Epithelial cell of esophagus (primary cell): ENCODE measurements at regions not wholly inside any gene's neighbourhood (a gene's known extent, or its start where the extent isn't known, plus 50 kb on each side); places are given as distances from the start of the nearest gene placed in this dataset.

ENCODE experiments used
- DNase-seq: peaks from one replicate; pipeline ENCODE4 v3.0.0; 2010; ENCODE audit warnings: low read depth
- H3K4me3 ChIP-seq: 2 replicates; pipeline ENCODE4 v1.5.1; 2011; ENCODE audit warnings: mild to moderate bottlenecking, low read length, control low read depth
- TF ChIP-seq, protein P1 (sequence below): IDR thresholded peaks from 2 replicates; pipeline ENCODE4 v1.5.1; 2011; ENCODE audit warnings: low read depth, mild to moderate bottlenecking, low read length, control low read depth, inconsistent platforms; ENCODE audit not compliant: insufficient read depth; ENCODE audit errors: missing control alignments

DNA sequence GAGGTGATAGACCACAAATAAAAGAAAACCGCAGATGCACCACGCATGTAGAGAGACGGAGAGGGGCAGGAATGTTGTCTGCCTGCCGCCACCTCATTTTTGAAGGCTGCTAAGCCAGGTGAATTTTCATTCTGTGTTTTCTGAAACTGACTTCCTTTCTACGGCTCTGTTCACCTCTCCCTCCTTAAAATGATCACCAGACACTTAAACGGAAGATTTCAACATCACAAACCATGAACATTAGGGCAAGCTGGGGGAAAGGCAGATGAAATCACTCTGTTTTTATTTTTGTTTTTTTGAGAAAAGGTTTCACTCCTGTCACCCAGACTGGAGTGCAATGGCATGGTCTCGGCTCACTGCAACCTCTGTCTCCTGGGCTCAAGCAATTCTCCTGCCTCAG is 232.4 kb downstream of the MIAT start:
- TF ChIP-seq, protein P1, sequence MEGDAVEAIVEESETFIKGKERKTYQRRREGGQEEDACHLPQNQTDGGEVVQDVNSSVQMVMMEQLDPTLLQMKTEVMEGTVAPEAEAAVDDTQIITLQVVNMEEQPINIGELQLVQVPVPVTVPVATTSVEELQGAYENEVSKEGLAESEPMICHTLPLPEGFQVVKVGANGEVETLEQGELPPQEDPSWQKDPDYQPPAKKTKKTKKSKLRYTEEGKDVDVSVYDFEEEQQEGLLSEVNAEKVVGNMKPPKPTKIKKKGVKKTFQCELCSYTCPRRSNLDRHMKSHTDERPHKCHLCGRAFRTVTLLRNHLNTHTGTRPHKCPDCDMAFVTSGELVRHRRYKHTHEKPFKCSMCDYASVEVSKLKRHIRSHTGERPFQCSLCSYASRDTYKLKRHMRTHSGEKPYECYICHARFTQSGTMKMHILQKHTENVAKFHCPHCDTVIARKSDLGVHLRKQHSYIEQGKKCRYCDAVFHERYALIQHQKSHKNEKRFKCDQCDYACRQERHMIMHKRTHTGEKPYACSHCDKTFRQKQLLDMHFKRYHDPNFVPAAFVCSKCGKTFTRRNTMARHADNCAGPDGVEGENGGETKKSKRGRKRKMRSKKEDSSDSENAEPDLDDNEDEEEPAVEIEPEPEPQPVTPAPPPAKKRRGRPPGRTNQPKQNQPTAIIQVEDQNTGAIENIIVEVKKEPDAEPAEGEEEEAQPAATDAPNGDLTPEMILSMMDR: no peak
- no peak overlapping the region for H3K4me3 ChIP-seq
- no peak for DNase-seq

- DNase-seq: peak; percentile 7
- TF ChIP-seq, protein P1: peak; percentile 22
- no peak overlapping the region for H3K4me3 ChIP-seq
These were observed 233.5 kb downstream of the MIAT start for GRCh38 chr22:26890870-26891269.

DNA sequence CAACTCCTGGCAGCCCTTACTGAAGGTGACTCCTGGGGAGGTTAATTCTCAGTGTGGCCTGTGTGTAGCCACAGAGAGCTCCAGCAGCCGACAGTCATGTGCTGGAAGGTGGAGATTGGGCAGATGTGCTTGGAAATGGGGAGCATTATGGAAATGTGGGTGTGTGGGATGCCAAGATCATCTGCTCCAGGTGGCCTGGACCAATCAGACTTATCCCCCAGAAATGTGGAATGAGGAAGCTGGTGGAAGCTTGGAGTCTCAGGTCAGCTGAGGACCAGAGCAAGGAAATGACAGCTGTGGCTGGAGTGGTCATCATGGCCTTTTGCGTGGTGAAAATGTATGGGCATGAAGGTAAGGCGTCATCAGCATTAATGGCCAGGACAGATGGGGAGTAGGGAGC is 234.0 kb downstream of the MIAT start:
- H3K4me3 ChIP-seq: no peak overlapping the region
- no peak for DNase-seq
- TF ChIP-seq, protein P1: no peak

DNA sequence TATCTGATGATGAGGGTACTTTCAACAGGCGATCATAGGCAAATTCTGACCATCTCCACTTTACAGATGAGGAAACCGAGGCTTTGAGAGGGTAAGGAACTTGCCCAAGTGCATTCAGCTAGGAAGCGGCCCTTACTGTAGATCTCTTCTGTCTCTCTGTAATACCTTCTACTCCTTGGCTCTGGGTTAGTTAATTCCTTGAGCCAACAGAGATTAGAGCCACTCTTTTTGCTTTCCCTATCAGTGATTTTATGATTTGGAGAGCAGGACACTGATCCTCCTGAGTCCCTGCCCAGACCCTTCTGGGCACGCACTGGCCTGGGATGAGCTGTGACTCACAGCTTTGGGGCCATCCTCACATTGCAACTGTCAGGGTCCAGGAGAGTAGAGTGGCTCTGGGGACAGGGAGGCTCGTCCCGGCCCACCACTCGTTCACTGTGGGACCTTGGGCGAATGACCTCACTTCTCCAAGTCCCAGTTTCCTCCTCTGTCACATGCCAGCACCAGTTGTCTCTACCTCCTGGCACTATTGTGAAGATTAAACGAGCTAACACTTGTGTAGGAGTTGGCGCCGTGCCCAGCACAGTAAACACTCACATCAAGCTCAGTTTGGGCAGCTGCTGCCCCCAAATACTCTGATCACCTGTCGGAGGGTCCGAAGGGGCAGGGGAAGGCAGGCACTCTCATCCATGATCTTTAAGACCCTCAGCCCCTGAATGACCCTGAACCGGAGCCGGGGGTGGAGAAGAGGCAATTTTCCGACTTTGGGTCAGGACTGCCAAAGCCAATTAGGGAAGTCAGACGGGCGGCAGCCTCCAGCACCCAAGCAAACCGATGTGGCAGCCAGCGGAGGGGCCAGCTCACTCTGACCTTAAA is 235.0 kb downstream of the MIAT start:
- H3K4me3 ChIP-seq: no peak overlapping the region
- DNase-seq: peak; percentile 64
- TF ChIP-seq, protein P1: no peak

DNA sequence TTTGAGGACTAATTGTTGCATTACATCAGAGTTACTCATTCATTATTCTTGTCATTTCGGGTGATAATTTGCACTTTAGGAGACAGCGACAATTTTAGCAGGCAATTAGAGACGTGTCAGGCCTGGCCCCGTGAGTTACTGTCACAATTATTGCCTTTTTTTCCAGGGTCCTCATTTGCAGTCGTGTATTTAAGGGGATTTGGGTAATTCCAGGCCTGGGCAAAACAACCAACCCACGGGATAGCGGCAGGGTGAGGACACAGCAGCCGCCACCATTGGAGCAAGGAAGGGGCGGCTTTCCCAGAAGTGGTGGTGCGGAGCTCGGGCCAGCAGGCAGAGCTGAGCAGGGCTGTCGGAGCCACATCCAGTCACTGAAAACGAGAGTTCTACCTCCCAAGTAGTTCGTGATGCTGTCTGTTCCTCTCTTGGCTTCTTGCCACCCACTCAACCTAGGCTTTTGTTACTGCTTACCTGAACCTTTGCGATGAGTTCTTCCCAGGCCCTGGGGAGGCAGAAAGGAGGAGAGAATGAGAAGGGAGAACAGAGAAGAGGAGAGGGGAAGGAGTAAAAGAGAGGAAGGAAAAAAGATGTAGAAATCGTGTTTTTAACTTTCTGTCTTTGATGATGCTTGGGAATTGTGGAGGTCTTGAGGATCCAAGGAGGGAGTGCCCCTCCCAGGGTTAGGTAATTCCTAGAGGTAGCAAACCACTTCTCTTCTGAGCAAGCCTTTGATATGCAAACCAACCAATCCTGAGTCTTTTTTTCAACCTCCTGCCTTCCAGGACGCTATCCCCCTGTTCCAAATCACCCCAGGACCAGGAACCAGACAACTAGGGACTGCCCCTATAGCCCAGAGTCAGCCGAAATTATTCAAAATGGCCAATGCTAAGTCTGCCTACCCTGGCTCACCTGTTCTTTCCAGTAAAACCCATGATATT is 236.1 kb downstream of the MIAT start:
- no peak overlapping the region for H3K4me3 ChIP-seq
- peak; percentile 36 for DNase-seq
- TF ChIP-seq, protein P1: no peak

- H3K4me3 ChIP-seq: no peak overlapping the region
- DNase-seq: no peak
- TF ChIP-seq, protein P1: no peak
These were observed 237.0 kb downstream of the MIAT start for GRCh38 chr22:26894362-26894761.
